Kidney (tissue), 13 donors: ENCODE measurements at regions not wholly inside any gene's neighbourhood (a gene's known extent, or its start where the extent isn't known, plus 50 kb on each side); places are given as distances from the start of the nearest gene placed in this dataset.

Experiments used
- DNase-seq, 5 donors: peaks; one replicate each; pipeline ENCODE4 v3.0.0-alpha.2; 2013 to 2020
- FAIRE-seq: peaks from 2 replicates; lab custom pipeline; 2012; peaks lifted over from hg19 to GRCh38; lab: Jason Lieb, UNC
- H3K27ac ChIP-seq, 2 donors: one replicate each; pipeline ENCODE4 v1.7.0; 2013; ENCODE audit warnings: low read depth in 2 of 2, low read length in 2 of 2, inconsistent platforms in 1 of 2
- H3K27me3 ChIP-seq: one replicate; pipeline ENCODE4 v1.7.1; 2013; ENCODE audit warnings: low read length, inconsistent platforms; ENCODE audit not compliant: control insufficient read depth, insufficient read depth
- H3K36me3 ChIP-seq, 3 donors: one replicate each; pipeline versions ENCODE4 v1.7.0 to v1.7.1; 2013; ENCODE audit warnings: low read length in 3 of 3, control low read depth in 1 of 3, inconsistent platforms in 1 of 3; ENCODE audit not compliant: insufficient read depth in 3 of 3, control insufficient read depth in 2 of 3
- H3K4me1 ChIP-seq, 3 donors: one replicate each; pipeline versions ENCODE4 v1.7.0 to v1.7.1; 2013; ENCODE audit warnings: low read length in 3 of 3, inconsistent platforms in 1 of 3, low read depth in 1 of 3; ENCODE audit not compliant: control insufficient read depth in 2 of 3, insufficient read depth in 2 of 3
- H3K4me3 ChIP-seq, 3 donors: one replicate each; pipeline versions ENCODE4 v1.7.0 to v1.8.1; 2013; ENCODE audit warnings: low read length in 3 of 3, control low read depth in 1 of 3, inconsistent platforms in 1 of 3
- H3K9ac ChIP-seq, 3 donors: one replicate each; pipeline versions ENCODE4 v1.7.0 to v1.7.1; 2013; ENCODE audit warnings: low read length in 3 of 3, control low read depth in 1 of 3, inconsistent platforms in 1 of 3
- H3K9me3 ChIP-seq, 3 donors: one replicate each; pipeline versions ENCODE4 v1.7.0 to v1.7.1; 2013; ENCODE audit warnings: low read length in 3 of 3, control low read depth in 1 of 3, inconsistent platforms in 1 of 3; ENCODE audit not compliant: control insufficient read depth in 2 of 3, insufficient read depth in 1 of 3
- CTCF ChIP-seq: IDR thresholded peaks from 3 replicates; pipeline ENCODE4 v1.5.1; 2012; ENCODE audit warnings: mild to moderate bottlenecking, moderate library complexity, borderline replicate concordance; ENCODE audit not compliant: insufficient read depth; ENCODE audit errors: extremely low read depth
- intact Hi-C: fragments of 100-400 bp; cut with DNase I; formaldehyde crosslinking; loops from one replicate; pipeline ENCODE4 v1.11.1; 2022
- donor health status: control.
- donor health status: control.
- donor health status: control.
- donor health status: control.
- donor health status: control.
- donor health status: DM: yes; HTN: yes; CAD: no.
- donor health status: Normal renal cell carcinoma (clear cell type).

- Histone ChIP-seq H3K4me3 (no peak overlapping the region), H3K27ac (no peak overlapping the region), H3K36me3 (no peaks in the 10 kb centered on the region), H3K9me3 (no peaks in the 10 kb centered on the region), H3K4me1 (peaks cover 0 to 16% (median 15%) of the 10 kb centered on the region in 3 donors), H3K9ac (no peak overlapping the region), H3K27me3 (no peaks in the 10 kb centered on the region)
- FAIRE-seq (no peak), DNase-seq (peak in 4 of 5 donors; percentile 37 to 75 (median 55))
- TF ChIP-seq CTCF = no peak
- intact Hi-C loops = no loop called here
Measured at GRCh38 chr17:77306790-77307478, 166.2 kb downstream of the SEC14L1 start.

GRCh38 chr17:77307479-77308198, 166.9 kb downstream of the SEC14L1 start:
- intact Hi-C loops = no loop called here
- H3K27ac ChIP-seq = no peak overlapping the region
- H3K9me3 ChIP-seq = no peaks in the 10 kb centered on the region
- peaks cover 0 to 18% (median 16%) of the 10 kb centered on the region in 3 donors for H3K4me1 ChIP-seq
- H3K36me3 ChIP-seq = no peaks in the 10 kb centered on the region
- H3K27me3 ChIP-seq = no peaks in the 10 kb centered on the region
- H3K4me3 ChIP-seq = no peak overlapping the region
- no peak overlapping the region for H3K9ac ChIP-seq
- no peak for TF ChIP-seq CTCF
- DNase-seq = no peak
- FAIRE-seq = no peak

GRCh38 chr17:77308861-77309726, 168.3 kb downstream of the SEC14L1 start:
- FAIRE-seq = no peak
- no peak overlapping the region for H3K4me3 ChIP-seq
- DNase-seq = peak in 1 of 5 donors; percentile 78
- H3K36me3 ChIP-seq = no peaks in the 10 kb centered on the region
- no peaks in the 10 kb centered on the region for H3K27me3 ChIP-seq
- no peak for TF ChIP-seq CTCF
- no peak overlapping the region for H3K9ac ChIP-seq
- H3K4me1 ChIP-seq = peaks cover 0 to 29% (median 23%) of the 10 kb centered on the region in 3 donors
- no peaks in the 10 kb centered on the region for H3K9me3 ChIP-seq
- intact Hi-C loops = no loop called here
- H3K27ac ChIP-seq = no peak overlapping the region
